ENCODE measurements at regions not wholly inside any gene's neighbourhood (a gene's known extent, or its start where the extent isn't known, plus 50 kb on each side); places are given as distances from the start of the nearest gene placed in this dataset.

- TF ChIP-seq CTCF (IDR thresholded peaks at IDR 0.05) (no peak), POLR2A (IDR thresholded peaks at IDR 0.05; ENCODE audit: low read depth) (no peak)
These were observed 438.6 kb downstream of the WDR72 start for GRCh38 chr15:53320816-53321215.

Measured in esophagus muscularis mucosa (tissue), 3 donors.